Osteoblast (primary cell): ENCODE measurements at regions not wholly inside any gene's neighbourhood (a gene's known extent, or its start where the extent isn't known, plus 50 kb on each side); places are given as distances from the start of the nearest gene placed in this dataset.

Experiments used
- DNase-seq: peaks from one replicate; pipeline ENCODE4 v3.0.0; 2011; ENCODE audit warnings: low spot score, mixed read lengths; ENCODE audit not compliant: insufficient read length; ENCODE audit errors: missing footprints
- H2AFZ ChIP-seq: 2 replicates; pipeline ENCODE4 v1.6.0; 2011; ENCODE audit warnings: mild to moderate bottlenecking, low read length
- H3K27ac ChIP-seq: 2 replicates; pipeline ENCODE4 v1.5.1; 2011; ENCODE audit warnings: mild to moderate bottlenecking, low read depth, low read length, moderate library complexity
- H3K27me3 ChIP-seq: 2 replicates; pipeline ENCODE4 v1.6.0; 2012; ENCODE audit warnings: mild to moderate bottlenecking, control low read depth, inconsistent platforms, low read length, moderate library complexity; ENCODE audit not compliant: insufficient read depth
- H3K36me3 ChIP-seq: 2 replicates; pipeline ENCODE4 v1.5.1; 2011; ENCODE audit warnings: mild to moderate bottlenecking, low read length, control low read depth, moderate library complexity; ENCODE audit not compliant: insufficient read depth
- H3K4me1 ChIP-seq: 2 replicates; pipeline ENCODE4 v1.5.1; 2011; ENCODE audit warnings: mild to moderate bottlenecking, low read length, control low read depth, moderate library complexity; ENCODE audit not compliant: insufficient read depth
- H3K4me2 ChIP-seq: 2 replicates; pipeline ENCODE4 v1.6.0; 2011; ENCODE audit warnings: mild to moderate bottlenecking, low read length; ENCODE audit not compliant: insufficient read depth
- H3K4me3 ChIP-seq: fragments of 200-600 bp; sonication (generic); 3 replicates; pipeline ENCODE4 v1.5.1; 2012; ENCODE audit warnings: mild to moderate bottlenecking, low read length, inconsistent platforms; ENCODE audit not compliant: insufficient read depth
- H3K79me2 ChIP-seq: 2 replicates; pipeline ENCODE4 v1.6.0; 2012; ENCODE audit warnings: mild to moderate bottlenecking, low read length, control low read depth, inconsistent platforms; ENCODE audit not compliant: insufficient read depth
- H3K9me3 ChIP-seq: 2 replicates; pipeline ENCODE4 v1.5.1; 2011; ENCODE audit warnings: low read depth, low read length, control low read depth
- H4K20me1 ChIP-seq: 2 replicates; pipeline ENCODE4 v1.6.0; 2012; ENCODE audit warnings: mild to moderate bottlenecking, low read length, control low read depth; ENCODE audit not compliant: insufficient read depth
- TF ChIP-seq, protein P1 (sequence below): IDR thresholded peaks from 2 replicates; pipeline ENCODE4 v1.5.1; 2011; ENCODE audit warnings: mild to moderate bottlenecking, low read depth, low read length, moderate library complexity; ENCODE audit errors: extremely low read depth

DNA sequence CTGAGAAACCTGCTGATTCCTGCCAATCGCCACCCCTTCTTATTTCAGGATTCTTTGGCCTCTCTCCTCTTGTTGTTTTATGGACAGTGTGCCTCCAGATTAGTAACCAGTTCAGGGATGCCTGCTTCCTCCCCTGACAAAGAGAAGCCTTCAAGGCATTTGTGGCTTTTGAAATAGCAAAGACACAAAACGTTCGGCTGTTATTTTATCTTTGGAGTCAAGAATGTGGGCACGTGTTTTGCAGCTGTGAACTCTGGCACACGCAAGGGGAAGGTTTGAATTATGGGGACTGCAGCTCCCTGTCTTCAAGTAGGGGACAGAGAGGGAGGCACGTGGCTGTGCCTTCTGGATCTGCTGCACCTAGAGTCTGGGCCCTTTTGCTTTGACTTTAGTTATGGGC lies 157.9 kb upstream of the GRB10 start:
- H2AFZ ChIP-seq: no peak overlapping the region
- H3K4me1 ChIP-seq: no peaks in the 10 kb centered on the region
- H3K4me3 ChIP-seq: no peak overlapping the region
- no peak overlapping the region for H3K27ac ChIP-seq
- H3K4me2 ChIP-seq: no peak overlapping the region
- DNase-seq: no peak
- no peaks in the 10 kb centered on the region for H3K79me2 ChIP-seq
- peaks cover 8% of the 10 kb centered on the region for H3K27me3 ChIP-seq
- no peaks in the 10 kb centered on the region for H3K9me3 ChIP-seq
- H3K36me3 ChIP-seq: no peaks in the 10 kb centered on the region
- no peaks in the 10 kb centered on the region for H4K20me1 ChIP-seq
- TF ChIP-seq, protein P1, sequence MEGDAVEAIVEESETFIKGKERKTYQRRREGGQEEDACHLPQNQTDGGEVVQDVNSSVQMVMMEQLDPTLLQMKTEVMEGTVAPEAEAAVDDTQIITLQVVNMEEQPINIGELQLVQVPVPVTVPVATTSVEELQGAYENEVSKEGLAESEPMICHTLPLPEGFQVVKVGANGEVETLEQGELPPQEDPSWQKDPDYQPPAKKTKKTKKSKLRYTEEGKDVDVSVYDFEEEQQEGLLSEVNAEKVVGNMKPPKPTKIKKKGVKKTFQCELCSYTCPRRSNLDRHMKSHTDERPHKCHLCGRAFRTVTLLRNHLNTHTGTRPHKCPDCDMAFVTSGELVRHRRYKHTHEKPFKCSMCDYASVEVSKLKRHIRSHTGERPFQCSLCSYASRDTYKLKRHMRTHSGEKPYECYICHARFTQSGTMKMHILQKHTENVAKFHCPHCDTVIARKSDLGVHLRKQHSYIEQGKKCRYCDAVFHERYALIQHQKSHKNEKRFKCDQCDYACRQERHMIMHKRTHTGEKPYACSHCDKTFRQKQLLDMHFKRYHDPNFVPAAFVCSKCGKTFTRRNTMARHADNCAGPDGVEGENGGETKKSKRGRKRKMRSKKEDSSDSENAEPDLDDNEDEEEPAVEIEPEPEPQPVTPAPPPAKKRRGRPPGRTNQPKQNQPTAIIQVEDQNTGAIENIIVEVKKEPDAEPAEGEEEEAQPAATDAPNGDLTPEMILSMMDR: no peak

DNA sequence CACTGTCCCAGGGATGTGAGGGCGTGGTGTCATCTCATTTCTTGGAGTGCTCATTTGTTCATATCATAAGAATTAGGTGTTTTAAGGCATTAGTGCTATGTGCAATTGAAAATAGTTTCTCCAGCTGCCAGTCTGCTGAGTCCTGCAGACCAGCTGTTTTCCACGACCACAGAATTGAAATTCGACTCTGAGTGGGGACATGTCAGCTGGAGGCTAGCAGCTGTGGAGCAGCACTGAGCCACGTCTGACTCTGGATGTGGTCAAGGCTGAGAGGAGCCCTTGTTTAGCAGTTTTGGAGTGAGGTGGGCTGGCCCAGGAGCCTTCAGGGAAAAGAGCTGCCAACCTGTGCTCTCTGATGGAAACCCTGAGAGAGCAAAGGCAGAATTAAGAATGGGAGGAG lies 156.3 kb upstream of the GRB10 start:
- Histone ChIP-seq H3K27ac (no peak overlapping the region), H3K79me2 (no peaks in the 10 kb centered on the region), H3K4me3 (no peak overlapping the region), H3K27me3 (peaks cover 8% of the 10 kb centered on the region), H2AFZ (peak overlapping the region; percentile 27), H3K9me3 (no peaks in the 10 kb centered on the region), H3K4me1 (no peaks in the 10 kb centered on the region), H4K20me1 (no peaks in the 10 kb centered on the region), H3K4me2 (no peak overlapping the region), H3K36me3 (no peaks in the 10 kb centered on the region)
- TF ChIP-seq, protein P1: no peak
- DNase-seq: no peak

DNA sequence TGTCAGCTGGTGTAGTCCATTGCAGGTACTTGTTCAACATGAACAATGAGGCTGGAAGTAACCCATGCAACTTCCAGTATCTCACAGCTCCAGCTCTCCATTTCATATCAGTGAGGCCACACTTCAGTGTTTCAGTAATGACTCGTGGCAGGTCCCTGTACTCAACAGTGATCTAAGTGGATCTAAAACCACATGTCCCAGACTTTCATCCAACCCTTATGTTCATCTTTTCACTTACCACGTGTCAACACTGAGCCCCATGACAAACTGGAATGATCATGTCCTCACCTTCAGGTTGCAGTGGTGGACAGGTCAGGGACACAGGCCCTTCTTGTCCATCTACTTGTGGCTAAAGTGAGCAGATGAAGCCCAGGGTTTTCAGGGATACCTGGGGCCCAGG lies 155.0 kb upstream of the GRB10 start:
- H3K79me2 ChIP-seq: no peaks in the 10 kb centered on the region
- no peak for DNase-seq
- TF ChIP-seq, protein P1: no peak
- no peaks in the 10 kb centered on the region for H3K9me3 ChIP-seq
- no peaks in the 10 kb centered on the region for H4K20me1 ChIP-seq
- H2AFZ ChIP-seq: no peak overlapping the region
- H3K27ac ChIP-seq: no peak overlapping the region
- no peaks in the 10 kb centered on the region for H3K4me1 ChIP-seq
- no peak overlapping the region for H3K4me2 ChIP-seq
- peaks cover 8% of the 10 kb centered on the region for H3K27me3 ChIP-seq
- H3K4me3 ChIP-seq: no peak overlapping the region
- no peaks in the 10 kb centered on the region for H3K36me3 ChIP-seq

DNA sequence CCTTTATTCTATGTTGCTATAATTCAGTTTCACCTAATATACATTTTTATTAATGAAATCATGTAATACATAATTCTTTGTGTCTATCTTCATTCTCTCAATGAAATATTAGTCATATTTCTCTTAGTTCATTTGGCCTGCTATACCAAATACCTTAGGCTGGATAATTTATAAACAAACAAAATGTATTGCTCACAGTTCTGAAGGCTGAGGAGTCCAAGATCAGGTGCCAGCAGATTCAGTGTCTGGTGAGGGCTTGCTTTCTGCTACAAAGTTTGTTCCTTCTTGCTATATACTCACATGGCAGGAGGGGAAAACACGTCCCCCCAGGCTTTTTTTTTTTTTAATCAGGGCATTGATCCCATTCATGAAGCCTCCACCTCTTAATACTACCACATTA lies 143.4 kb upstream of the GRB10 start:
- Histone ChIP-seq H3K36me3 (no peaks in the 10 kb centered on the region), H3K4me3 (no peak overlapping the region), H3K79me2 (no peaks in the 10 kb centered on the region), H4K20me1 (no peaks in the 10 kb centered on the region), H2AFZ (no peak overlapping the region), H3K27me3 (no peaks in the 10 kb centered on the region), H3K9me3 (no peaks in the 10 kb centered on the region), H3K27ac (no peak overlapping the region), H3K4me1 (no peaks in the 10 kb centered on the region), H3K4me2 (no peak overlapping the region)
- TF ChIP-seq, protein P1: no peak
- no peak for DNase-seq
